Muscle of back (tissue), 3 donors: ENCODE measurements at regions not wholly inside any gene's neighbourhood (a gene's known extent, or its start where the extent isn't known, plus 50 kb on each side); places are given as distances from the start of the nearest gene placed in this dataset.
A peak's percentile ranks its signal among the peaks of the same experiment; 100 is the strongest.
"Not testable (repeated sequence)": the region's sequence is repeated elsewhere in the genome, so short reads cannot be mapped to it uniquely, and the experiment has no call there.

ENCODE experiments used
- DNase-seq, 3 donors: peaks; one replicate each; pipeline versions ENCODE4 v3.0.0 to v3.0.0-alpha.2; 2013

DNA sequence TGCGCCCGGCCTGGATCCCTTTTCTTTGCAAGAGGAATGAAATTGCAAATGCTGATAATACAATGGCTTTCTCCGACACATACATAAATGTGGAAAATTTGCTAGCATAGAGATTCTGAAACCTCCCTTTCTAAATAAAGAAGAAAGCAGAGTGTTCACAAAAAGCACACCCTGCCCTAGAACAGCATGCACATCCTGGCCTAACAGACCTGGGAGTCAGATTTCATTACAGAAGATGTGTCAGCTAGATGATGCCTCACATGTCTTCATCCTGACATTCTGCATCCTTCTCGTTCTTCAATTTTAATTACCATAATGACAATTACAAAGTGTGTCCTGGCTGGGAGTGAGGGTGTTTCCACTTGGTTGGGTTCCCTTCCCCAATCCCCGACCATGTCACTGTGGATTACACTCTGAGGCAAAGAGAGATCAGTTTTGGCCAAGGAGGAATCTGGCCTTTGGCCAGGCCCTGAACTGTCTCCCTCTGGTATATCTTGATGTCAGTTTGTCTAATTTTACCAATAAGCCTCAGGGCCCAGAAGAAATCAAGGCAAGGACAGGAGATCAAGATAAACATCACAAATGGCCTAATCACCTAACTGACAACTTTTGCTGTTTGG, 104.9 kb upstream of the SPATA12 start:
- DNase-seq: no peak

DNA sequence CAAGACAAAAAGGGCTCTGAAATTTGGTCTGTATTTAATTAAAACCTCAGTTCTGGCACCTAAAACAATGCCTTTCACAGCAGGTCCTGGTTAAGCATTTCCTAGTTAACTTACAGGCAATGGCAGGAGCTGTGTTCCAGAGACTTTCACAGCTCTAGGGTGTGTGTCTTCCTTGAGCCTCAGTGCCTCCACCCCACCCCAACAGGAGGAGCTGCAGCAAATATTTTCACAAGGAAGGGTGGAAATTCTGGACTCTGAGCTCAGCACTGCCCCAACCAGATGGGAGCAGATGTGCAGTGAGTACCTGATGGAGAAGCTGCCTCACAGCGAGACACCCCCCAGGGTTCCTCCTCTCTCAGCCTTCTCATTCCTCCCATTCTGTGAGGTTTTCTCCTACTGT, 106.3 kb upstream of the SPATA12 start:
- no peak for DNase-seq

DNA sequence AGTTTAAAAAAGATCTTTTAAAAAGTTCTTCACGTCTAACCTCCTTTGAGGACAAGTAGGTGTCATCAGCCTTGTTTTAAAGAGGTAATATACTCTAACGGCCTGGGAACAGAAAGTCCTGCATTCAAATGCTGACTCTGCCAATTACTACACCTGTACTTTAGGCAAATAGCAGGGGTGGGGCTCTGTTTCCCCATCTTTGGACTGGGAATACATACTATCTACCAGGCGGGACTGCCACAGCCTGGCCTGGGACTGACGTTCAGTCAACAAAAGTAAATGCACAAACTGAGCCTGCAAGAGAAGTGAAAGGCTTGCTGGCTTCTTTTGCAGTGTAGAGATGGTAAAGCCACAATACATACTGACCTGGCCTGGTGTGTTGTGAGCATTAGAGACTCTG, 107.6 kb upstream of the SPATA12 start:
- no peak for DNase-seq

DNA sequence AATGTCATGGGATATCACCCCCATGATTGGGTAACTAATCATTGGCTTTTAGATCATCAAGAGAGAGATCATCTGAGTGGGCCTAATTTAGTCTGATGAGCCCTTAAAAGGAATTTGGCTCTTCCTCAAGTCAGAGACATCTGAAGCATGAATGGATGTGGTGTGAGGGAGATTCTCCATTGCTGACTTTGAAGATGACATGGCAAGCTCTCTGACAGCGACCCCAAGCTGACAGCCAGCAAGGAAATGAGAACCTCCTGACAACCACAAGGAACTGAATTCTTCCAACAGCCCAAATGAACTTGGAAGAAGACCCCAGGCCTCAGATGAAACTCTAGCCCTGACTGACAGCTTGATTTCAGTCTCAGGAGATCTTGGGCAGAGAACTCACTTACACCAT, 108.4 kb upstream of the SPATA12 start:
- DNase-seq: no peak

DNA sequence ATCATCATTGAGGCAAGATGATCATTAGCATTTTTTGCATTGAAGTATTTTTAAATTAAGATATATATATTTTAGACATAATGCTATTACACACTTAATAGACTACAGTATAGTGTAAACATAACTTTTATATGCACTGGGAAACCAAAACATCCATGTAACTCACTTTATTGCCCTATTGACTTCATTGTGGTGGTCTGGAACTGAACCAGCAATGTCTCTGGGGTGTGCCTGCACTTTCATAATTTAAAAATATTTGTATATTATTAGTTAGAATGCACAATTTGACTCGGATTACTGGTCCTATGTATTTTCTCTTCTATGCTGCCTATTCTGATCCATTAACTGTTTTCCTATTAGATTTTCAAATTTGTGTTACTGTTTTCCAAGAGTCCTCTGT, 109.1 kb upstream of the SPATA12 start:
- DNase-seq: no peak

DNA sequence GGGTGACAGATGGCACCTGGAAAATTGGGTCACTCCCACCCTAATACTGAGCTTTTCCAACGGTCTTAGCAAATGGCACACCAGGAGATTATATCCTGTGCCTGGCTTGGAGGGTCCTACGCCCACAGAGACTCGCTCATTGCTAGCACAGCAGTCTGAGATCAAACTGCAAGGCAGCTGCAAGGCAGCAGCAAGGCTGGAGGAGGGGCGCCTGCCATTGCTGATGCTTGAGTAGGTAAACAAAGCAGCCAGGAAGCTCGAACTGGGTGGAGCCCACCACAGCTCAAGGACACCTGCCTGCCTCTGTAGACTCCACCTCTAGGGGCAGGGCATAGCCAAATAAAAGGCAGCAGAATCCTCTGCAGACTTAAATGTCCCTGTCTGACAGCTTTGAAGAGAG, 115.1 kb upstream of the SPATA12 start:
- not testable (repeated sequence) for DNase-seq

DNA sequence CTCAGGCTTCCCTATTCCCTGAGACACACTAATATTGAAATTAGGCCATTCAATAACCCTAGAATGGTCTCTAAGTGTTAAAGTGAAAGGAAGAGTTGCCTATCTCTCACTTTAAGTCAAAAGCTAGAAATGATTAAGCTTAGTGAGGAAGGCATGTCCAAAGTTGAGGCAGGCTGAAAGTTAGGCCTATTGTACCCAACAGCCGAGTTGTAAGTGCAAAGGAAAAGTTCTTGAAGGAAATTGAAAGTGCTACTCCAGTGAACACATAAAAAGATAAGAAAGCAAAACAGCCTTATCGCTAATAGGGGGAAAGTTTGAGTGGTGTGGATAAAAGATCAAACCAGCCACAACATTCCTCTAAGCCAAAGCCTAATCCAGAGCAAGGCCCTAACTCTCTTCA, 117.9 kb upstream of the SPATA12 start:
- DNase-seq: no peak

DNA sequence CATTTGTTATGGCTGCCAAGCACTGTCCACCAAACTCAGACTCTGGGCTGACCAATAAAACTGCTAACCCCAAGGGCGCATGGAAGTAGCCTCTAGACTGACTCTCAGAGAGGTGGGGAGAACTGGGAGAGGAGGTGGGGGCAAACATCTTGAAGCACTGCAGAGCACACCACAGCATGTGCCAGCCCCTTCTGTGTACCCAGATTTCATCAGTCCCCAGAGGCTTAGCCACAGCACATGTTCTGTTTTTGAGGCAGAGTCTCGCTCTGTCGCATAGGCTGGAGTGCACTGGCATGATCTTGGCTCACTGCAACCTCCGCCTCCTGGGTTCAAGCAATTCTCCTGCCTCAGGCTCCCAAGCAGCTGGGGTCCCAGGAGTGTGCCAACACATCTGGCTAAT, 119.5 kb upstream of the SPATA12 start:
- no peak for DNase-seq

DNA sequence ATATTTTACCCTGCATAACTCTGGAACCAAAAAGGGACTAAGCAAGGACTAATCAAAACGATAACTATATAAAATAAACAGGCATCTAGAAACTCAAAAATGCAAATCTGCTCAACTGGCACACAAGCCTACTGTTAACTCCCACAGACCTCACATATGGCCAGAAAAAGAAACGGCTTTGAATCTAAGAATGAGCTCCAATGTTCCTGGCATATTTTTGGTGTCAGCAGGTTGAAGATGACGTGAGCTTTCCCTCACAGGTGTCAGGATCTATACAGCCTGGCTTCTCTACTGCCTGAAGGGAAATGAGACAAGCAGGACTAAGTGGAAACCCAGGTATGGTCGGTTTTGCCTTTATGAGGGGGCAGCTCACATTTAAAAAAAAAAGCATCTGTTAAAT, 120.1 kb upstream of the SPATA12 start:
- no peak for DNase-seq

DNA sequence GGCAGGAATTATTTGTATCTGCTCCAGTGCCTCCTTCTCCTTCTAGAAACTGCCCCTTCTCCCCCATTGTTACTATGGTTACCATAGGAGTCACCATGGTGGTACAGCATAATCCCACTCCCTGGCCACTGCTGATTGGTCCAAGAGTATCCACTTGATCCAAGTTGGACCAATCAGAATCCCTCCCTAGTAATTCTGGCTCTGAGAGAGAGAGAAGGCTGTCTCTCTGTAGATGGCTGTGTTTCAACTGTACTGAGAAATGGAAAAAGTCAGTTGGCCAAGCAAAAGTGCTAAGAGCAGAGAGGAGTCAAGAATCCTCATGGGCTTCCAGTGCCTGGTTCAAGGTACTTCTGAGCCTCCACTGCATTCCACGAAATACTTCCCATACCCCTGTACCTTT, 120.6 kb upstream of the SPATA12 start:
- DNase-seq: peak in 2 of 3 donors; percentile 34 to 75

DNA sequence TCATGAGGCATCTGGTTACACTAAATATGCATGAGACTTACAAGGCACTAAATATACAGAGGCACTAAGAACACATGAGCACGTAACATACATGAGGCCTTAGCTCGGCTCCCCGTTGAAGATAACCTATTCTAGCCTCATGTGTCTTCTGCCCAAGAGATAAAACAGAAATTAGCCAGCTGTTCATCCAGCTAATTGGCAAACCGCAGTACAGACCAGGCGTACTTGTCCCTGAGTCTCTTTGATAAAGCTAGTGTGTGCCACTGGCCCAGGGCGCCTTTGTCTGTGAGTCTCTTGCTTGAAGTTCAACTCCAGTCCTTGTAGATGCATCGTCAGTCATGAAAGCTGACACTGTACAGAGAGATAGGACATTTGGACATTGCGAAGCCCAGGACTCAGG, 121.9 kb upstream of the SPATA12 start:
- DNase-seq: no peak

DNA sequence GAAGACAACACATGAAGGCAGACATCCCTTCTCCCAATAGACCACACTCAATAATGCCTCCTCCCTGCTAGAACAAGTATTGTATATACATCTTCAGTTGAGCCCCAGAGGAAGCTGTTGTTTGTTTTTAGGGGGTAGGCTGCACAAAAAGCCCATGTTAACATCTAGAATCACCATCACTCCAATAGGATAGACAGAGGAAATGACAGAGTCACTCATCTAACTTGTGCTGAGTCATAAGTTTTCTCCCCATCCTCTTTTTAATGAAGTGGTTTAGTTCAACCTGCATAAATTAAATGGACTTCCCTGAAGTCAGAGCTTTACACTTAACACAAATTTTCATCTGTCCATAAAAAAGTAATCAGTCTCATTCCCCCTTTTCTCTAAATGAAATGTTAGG, 122.9 kb upstream of the SPATA12 start:
- no peak for DNase-seq

DNA sequence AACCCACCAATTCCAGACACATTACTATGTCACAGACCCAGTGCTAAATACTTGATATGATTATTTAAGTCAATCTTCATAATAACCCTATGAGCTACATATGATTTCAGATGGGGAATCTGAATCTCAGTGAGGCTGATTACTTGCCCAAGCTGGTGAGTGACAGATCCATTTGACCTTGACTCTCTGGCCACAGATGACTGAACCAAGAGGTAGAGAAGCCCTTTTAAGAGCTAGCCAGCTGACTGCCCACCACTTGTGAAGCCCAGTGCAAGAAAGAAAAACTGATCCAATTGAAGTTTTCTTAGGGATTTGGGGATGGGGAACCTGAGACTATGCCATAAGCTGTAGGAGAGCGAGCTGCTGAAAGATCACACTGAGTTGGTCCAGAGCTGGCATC, 124.7 kb upstream of the SPATA12 start:
- DNase-seq: no peak

DNA sequence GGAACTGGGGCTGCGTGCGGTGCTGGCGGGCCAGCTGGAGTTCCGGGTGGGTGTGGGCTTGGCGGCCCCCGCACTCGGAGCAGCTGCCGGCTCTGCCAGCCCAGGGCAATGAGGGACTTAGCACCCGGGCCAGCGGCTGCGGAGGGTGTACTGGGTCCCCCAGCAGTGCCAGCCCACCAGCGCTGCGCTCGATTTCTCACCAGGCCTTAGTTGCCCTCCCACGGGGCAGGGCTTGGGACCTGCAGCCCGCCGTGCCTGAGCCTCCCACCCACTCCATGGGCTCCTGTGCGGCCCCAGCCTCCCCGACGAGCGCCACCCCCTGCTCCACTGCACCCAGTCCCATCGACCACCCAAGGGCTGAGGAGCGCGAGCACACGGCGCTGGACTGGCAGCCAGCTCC, 126.0 kb upstream of the SPATA12 start:
- DNase-seq: not testable (repeated sequence)

DNA sequence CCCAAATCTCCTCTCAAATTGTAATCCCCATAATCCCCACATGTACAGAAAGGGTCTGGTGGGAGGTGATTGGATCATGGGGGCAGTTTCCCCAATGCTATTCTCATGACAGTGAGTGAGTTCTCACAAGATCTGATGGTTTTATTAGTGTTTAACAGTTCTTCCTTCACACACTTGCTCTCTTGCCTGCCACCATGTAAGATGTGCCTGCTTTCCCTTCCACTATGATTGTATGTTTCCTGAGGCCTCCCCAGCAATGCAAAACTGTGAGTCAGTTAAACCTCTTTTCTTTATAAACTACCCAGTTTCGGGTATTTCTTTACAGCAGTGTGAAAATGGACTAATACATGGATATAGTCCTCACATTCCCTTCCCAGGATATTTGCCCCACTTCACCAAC, 126.7 kb upstream of the SPATA12 start:
- no peak for DNase-seq

DNA sequence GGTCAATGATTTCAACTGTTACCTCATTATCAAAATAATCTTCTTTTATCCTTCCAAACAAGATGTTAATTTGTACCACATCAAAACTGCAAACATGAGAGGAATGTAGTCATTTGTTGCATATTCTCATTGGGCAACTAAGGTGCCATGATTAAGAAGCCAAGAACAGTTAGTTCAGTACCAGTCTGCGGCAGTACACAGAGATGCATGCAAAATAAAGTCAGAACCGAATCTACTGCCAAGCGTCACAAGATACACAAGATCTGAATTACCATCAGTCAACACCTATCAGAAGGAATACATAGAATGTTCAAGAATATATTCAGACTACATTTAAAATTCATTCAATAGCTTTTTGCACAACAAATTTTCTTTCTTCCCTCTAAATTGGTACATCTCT, 127.6 kb upstream of the SPATA12 start:
- no peak for DNase-seq

DNA sequence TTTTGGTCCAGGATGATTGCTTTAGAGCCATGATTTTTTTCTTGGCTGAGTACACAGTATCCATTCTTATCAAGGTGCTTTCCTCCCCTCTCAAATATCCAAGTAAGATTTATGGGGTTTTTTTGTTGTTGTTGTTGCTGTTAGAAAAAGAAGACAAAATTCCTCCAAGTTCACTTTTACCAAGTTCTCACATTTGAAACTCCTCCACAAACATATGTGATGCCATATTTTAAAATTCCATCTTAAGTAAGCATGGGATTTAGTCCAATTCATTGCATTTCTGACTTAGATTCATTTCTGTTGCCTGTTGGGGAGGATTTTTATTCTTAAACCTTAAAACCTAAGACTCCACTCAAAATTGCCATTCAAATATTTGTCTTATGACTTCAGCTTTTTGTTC, 128.6 kb upstream of the SPATA12 start:
- DNase-seq: no peak

DNA sequence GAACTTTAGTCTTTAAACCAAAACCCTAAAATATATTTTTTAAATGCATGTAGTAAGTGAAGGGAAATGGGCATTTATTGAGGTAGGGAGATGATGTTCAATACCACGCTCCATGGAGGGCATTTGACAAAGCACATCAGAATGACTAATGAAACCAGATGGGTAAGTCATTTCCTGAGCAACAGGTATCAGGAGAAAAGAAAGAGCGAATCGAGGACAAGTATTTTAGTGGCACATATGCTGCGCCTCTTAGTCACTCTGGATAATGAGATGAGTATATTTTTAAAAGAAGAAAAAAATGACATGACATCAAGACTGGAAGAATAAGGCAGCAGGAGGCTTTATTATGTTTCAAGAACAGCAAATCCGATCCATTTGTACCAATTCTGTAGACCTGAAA, 129.0 kb upstream of the ARHGEF3 start:
- no peak for DNase-seq

DNA sequence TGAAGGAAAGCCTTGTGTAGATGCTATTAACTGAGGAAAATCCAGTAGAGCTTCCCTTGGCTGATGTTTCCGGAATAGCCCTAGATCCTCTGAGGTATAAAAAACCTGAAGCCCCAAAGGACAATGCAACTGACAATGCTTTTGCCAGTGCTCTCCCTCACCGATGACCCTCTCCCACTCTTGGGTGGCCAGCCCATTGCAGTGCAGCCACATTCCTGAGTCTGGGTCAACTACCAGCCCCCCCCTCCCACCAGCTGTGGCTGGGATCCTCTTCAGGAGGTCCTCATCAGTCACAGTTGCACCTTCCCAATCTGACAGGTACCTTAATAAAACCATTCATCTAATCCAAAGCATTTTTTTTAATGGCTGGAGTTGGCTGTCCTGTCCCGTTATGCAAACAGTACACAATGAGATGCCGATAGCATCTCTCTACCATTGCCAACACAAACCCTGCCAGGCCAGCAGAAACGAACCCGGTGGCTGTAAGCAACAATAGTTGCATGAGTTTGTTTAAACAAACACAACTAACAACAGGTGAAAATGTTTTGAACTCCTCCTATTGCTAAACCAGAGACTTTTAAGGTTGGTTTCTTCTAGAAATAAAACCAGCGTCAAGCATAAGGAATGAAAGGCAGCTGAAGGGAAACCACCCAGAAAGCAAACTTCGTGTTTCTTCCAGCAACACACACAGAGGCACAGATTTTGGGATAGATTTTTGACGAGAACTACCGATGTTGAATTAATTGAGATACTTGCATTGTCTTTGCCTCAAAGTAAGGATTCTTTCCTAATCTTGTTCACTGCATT, 128.3 kb upstream of the ARHGEF3 start:
- DNase-seq: no peak

DNA sequence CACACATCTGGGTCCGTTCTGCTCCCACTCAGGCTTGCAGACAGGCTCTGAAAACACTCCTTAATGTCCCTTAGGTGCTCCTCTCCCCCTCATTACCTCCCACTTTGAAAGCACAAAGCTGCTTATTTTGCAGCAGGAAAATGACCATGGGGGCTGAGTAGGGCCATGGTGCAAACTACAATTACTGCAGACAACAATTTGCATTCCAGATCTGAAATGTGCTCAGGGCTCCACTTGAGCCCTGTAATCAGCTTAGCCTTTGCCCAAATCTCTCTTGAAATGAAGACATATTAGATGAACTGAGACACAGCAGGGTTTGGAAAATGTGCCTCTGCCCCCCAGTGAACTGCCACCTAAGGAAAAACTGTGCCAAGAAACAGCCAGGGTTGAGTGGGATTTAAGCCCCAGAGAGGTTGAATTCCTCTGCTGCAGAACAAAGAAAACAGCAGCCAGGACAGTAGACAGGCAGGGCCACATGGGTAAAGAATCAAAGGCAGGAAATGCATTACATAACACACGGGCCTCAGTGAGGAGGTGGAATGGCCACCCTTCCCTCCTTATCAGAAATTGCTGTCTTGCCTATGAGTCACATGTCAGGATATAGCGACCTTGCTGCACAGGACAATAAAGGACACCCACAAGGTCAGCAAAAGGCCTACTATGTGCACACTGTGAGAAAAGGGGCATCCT, 126.8 kb upstream of the ARHGEF3 start:
- peak in 1 of 3 donors; percentile 26 for DNase-seq

DNA sequence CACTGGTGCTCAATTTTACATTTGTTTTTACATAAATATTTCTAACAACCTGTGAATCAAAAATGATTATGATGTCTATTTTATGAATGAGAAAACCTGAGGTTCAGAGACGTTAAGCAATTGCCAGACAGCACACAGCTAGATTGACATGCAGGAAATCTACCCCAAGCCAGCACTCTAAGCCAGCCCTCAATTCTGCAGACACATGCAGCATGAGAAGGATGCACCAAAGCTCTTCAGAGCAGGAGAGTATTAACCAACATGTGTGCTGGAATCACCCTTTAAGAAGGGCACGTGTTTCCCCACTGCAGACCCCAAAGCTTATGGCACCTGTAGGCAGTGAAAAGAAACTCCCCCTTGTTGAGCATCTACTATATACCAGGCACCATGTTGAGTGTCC, 126.1 kb upstream of the ARHGEF3 start:
- no peak for DNase-seq

DNA sequence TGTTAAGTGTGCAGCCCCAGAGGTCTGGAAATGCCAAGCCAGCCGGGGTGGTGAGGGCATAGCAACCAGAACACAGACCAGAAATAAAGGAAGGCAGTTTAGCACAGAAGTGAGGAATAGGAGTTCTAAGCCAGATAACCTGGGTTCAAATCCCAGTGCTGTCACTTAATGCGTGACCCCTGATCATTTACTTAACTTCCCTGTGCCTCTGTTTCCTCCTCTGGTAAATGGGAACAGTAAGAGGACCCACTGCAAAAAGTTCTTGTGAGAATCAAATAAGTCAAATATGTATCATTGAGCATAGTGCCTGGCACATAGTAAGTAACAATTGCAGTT, 125.2 kb upstream of the ARHGEF3 start:
- no peak for DNase-seq

DNA sequence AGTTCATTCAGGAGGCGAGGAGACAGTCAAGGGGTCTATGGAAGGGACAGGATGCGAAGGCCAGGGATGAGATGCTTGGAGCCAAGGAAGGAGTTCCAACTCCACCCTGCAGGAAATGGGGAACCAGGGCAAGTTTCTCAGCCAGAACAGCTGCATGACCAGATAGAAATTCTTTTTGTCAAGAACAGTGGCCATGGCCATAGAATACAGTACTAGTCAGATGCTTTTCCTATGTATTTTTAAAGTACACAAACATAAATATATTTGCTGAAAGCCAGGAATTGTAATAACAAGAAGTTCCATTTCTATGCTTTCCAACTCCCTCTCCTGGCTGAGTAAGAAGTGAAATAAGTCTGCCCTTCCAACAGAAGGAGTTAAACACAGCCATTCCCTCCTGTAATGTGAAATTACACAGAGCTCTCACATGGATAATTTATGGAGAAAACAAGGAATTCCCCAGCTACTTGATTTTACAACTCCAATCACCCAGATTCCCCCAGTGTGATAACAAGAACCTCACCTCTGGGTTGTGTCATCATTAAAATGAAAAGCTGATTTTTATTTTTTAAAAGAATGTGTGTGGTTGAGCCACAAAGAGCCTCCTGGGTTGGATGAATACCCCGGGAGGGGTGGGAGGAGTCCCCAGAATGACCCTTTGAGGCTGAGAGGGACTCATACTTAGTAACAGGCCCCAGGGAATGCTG, 124.6 kb upstream of the ARHGEF3 start:
- DNase-seq: peak in 1 of 3 donors; percentile 63
